ENCODE measurements at regions not wholly inside any gene's neighbourhood (a gene's known extent, or its start where the extent isn't known, plus 50 kb on each side); places are given as distances from the start of the nearest gene placed in this dataset.
"Not testable (repeated sequence)": the region's sequence is repeated elsewhere in the genome, so short reads cannot be mapped to it uniquely, and the experiment has no call there.

GRCh38 chr3:132981719-132982118 lies 56.5 kb upstream of the TMEM108 start:
- Histone ChIP-seq H3K27me3 (ENCODE audit: insufficient read depth, low read length) (no peaks in the 10 kb centered on the region), H3K79me2 (ENCODE audit: insufficient read depth, low read length) (no peaks in the 10 kb centered on the region), H3K9me2 (ENCODE audit: low read depth, low read length) (no peaks in the 10 kb centered on the region), H3K36me3 (ENCODE audit: insufficient read depth, low read length) (no peaks in the 10 kb centered on the region), H4K20me1 (ENCODE audit: insufficient read depth, low read length) (no peaks in the 10 kb centered on the region), H3K4me3 (ENCODE audit: low read depth, low read length, poor library complexity, severe bottlenecking) (no peak overlapping the region), H3K4me1 (ENCODE audit: insufficient read depth, low read length, severe bottlenecking) (peaks cover 5% of the 10 kb centered on the region), H2AFZ (ENCODE audit: low read length) (no peak overlapping the region), H3K9ac (ENCODE audit: low read length) (no peak overlapping the region), H3K9me3 (ENCODE audit: low read length) (no peaks in the 10 kb centered on the region), H3F3A (ENCODE audit: insufficient read depth, low read length) (no peaks in the 10 kb centered on the region), H3K4me2 (ENCODE audit: low read length) (no peak overlapping the region), H3K27ac (ENCODE audit: low read depth, low read length, poor library complexity, severe bottlenecking) (no peak overlapping the region)
- TF ChIP-seq, protein P1, sequence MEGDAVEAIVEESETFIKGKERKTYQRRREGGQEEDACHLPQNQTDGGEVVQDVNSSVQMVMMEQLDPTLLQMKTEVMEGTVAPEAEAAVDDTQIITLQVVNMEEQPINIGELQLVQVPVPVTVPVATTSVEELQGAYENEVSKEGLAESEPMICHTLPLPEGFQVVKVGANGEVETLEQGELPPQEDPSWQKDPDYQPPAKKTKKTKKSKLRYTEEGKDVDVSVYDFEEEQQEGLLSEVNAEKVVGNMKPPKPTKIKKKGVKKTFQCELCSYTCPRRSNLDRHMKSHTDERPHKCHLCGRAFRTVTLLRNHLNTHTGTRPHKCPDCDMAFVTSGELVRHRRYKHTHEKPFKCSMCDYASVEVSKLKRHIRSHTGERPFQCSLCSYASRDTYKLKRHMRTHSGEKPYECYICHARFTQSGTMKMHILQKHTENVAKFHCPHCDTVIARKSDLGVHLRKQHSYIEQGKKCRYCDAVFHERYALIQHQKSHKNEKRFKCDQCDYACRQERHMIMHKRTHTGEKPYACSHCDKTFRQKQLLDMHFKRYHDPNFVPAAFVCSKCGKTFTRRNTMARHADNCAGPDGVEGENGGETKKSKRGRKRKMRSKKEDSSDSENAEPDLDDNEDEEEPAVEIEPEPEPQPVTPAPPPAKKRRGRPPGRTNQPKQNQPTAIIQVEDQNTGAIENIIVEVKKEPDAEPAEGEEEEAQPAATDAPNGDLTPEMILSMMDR (IDR thresholded peaks at IDR 0.05; ENCODE audit: low read length): no peak
- no peak for TF ChIP-seq EZH2 (IDR thresholded peaks at IDR 0.05; ENCODE audit: borderline replicate concordance, low read length)

- TF ChIP-seq EZH2 (IDR thresholded peaks at IDR 0.05; ENCODE audit: borderline replicate concordance, low read length): no peak
- TF ChIP-seq, protein P1 (IDR thresholded peaks at IDR 0.05; ENCODE audit: low read length): no peak
- no peak overlapping the region for H3K4me2 ChIP-seq (ENCODE audit: low read length)
These were observed 58.1 kb upstream of the TMEM108 start for GRCh38 chr3:132980102-132980501.

DNA sequence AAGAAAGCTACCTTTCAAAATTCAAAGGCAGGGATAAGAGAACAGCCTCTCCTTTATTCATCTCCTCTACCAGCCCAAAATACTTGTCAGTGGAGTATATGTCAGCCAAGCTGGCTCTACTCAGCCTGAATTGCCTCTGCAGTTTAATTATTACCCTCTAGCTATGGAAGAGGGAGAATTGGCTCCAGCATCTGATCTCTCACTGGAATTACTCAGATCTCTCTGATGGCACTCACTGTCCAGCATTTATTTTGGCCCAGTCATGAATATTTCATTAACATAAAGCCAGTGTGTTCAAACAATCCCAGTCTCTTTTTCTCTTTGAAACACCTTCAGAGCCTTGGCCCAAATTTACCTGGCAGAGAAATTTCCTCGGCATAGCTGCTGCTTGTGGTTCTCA lies 58.6 kb upstream of the TMEM108 start:
- H3K79me2 ChIP-seq (ENCODE audit: insufficient read depth, low read length): no peaks in the 10 kb centered on the region
- H3K4me2 ChIP-seq (ENCODE audit: low read length): no peak overlapping the region
- no peaks in the 10 kb centered on the region for H3K9me2 ChIP-seq (ENCODE audit: low read depth, low read length)
- H4K20me1 ChIP-seq (ENCODE audit: insufficient read depth, low read length): no peaks in the 10 kb centered on the region
- H3F3A ChIP-seq (ENCODE audit: insufficient read depth, low read length): no peaks in the 10 kb centered on the region
- H3K9me3 ChIP-seq (ENCODE audit: low read length): no peaks in the 10 kb centered on the region
- H2AFZ ChIP-seq (ENCODE audit: low read length): no peak overlapping the region
- H3K4me1 ChIP-seq (ENCODE audit: insufficient read depth, low read length, severe bottlenecking): peaks cover 5% of the 10 kb centered on the region
- H3K9ac ChIP-seq (ENCODE audit: low read length): no peak overlapping the region
- TF ChIP-seq EZH2 (IDR thresholded peaks at IDR 0.05; ENCODE audit: borderline replicate concordance, low read length): no peak
- TF ChIP-seq, protein P1 (IDR thresholded peaks at IDR 0.05; ENCODE audit: low read length): no peak
- H3K27ac ChIP-seq (ENCODE audit: low read depth, low read length, poor library complexity, severe bottlenecking): no peak overlapping the region
- no peaks in the 10 kb centered on the region for H3K27me3 ChIP-seq (ENCODE audit: insufficient read depth, low read length)
- no peak overlapping the region for H3K4me3 ChIP-seq (ENCODE audit: low read depth, low read length, poor library complexity, severe bottlenecking)
- no peaks in the 10 kb centered on the region for H3K36me3 ChIP-seq (ENCODE audit: insufficient read depth, low read length)

More at GRCh38 chr3:132980102-132980501, 58.1 kb upstream of the TMEM108 start:
- Histone ChIP-seq H3K27me3 (ENCODE audit: insufficient read depth, low read length) (no peaks in the 10 kb centered on the region), H2AFZ (ENCODE audit: low read length) (no peak overlapping the region), H3K27ac (ENCODE audit: low read depth, low read length, poor library complexity, severe bottlenecking) (no peak overlapping the region), H3K4me1 (ENCODE audit: insufficient read depth, low read length, severe bottlenecking) (peaks cover 5% of the 10 kb centered on the region), H3K4me3 (ENCODE audit: low read depth, low read length, poor library complexity, severe bottlenecking) (no peak overlapping the region), H3K36me3 (ENCODE audit: insufficient read depth, low read length) (no peaks in the 10 kb centered on the region), H3F3A (ENCODE audit: insufficient read depth, low read length) (no peaks in the 10 kb centered on the region), H4K20me1 (ENCODE audit: insufficient read depth, low read length) (no peaks in the 10 kb centered on the region), H3K79me2 (ENCODE audit: insufficient read depth, low read length) (no peaks in the 10 kb centered on the region), H3K9me2 (ENCODE audit: low read depth, low read length) (no peaks in the 10 kb centered on the region), H3K9me3 (ENCODE audit: low read length) (no peaks in the 10 kb centered on the region), H3K9ac (ENCODE audit: low read length) (no peak overlapping the region)

DNA sequence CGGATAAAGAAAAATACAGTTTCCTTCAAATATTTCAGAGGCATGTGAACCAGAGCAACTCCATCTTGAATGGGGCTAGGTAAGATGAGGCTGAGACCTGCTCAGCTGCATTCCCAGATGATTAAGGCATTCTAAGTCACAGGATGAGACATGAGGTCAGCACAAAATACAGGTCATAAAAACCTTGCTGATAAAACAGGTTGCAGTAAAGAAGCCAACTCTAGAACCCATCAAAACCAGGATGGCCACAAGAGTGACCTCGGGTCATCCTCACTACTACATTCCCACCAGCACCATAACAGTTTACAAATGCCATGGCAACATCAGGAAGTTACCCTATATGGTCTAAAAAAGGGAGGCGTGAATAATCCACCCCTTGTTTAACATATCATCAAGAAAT lies 59.2 kb upstream of the TMEM108 start:
- H3K36me3 ChIP-seq (ENCODE audit: insufficient read depth, low read length); H3K79me2 ChIP-seq (ENCODE audit: insufficient read depth, low read length); H3F3A ChIP-seq (ENCODE audit: insufficient read depth, low read length); H3K9me3 ChIP-seq (ENCODE audit: low read length); H3K27me3 ChIP-seq (ENCODE audit: insufficient read depth, low read length); H3K27ac ChIP-seq (ENCODE audit: low read depth, low read length, poor library complexity, severe bottlenecking); H4K20me1 ChIP-seq (ENCODE audit: insufficient read depth, low read length); H2AFZ ChIP-seq (ENCODE audit: low read length); H3K4me2 ChIP-seq (ENCODE audit: low read length); H3K4me3 ChIP-seq (ENCODE audit: low read depth, low read length, poor library complexity, severe bottlenecking); H3K9me2 ChIP-seq (ENCODE audit: low read depth, low read length); H3K9ac ChIP-seq (ENCODE audit: low read length); H3K4me1 ChIP-seq (ENCODE audit: insufficient read depth, low read length, severe bottlenecking): not testable (repeated sequence)
